Activated naive CD4-positive, alpha-beta T cell (primary cell): ENCODE measurements at regions not wholly inside any gene's neighbourhood (a gene's known extent, or its start where the extent isn't known, plus 50 kb on each side); places are given as distances from the start of the nearest gene placed in this dataset.

Experiments
- DNase-seq, 4 experiments: peaks; one replicate each; lab custom pipeline; 2025; lab: John Stamatoyannopoulos, UW

DNA sequence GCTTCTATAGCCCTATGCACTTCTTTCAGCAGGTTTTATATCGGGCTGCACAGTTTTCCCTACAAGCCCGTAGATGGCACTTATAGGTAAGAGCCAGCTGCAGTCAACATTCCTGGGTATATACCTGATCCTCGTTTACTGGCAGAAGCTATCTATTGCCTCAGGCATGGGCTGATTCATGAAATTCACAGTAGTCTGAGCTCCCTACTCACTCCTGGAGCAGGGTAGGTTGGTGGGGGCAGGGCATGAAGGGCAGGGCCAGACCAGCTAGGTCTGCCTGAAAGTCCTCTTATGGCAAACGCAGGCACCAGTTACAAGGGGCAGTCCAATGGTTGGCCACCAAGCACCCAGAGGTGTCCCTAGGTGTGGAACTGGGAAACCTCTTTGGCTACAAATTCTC, 345.8 kb downstream of the RPS29 start:
- no peak for DNase-seq

DNA sequence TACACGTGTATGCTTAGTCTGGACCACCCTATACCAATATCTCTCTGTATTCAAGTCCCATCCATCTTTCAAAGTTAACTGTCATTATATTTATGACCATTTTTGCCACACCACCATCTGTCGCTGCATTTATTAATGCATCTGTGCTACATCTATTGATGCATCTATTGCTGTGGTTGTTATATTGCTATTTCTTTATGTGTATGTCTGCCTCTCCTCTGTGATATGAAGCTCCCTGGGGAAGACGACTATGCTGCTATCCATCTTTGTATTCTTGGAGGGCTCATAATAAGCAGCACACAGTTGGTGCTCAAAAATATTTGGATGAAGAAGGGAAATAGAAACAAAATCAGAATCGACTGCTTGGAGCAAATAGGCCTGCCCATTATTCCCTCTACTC, 357.6 kb downstream of the RPS29 start:
- DNase-seq, result no peak

DNA sequence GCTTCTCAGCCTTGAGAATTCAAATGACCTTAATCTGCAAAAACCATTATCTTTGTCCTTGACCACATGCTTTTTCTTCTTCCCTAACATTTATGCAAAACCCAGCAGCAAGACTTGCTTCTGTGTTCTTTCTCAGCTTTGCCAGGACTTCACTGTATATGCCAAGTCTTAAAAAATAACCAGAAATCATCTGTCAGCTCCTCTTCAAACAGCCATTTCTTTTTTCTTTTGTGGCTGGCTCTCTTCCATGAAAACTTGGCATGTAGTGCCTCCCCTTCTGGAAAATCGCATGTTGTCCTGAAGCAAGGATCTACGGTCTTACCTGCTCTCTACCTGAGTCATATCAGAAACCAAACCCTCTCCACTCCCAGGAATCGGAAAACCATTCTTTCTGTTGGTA, 364.9 kb downstream of the RPS29 start:
- DNase-seq, result no peak

DNA sequence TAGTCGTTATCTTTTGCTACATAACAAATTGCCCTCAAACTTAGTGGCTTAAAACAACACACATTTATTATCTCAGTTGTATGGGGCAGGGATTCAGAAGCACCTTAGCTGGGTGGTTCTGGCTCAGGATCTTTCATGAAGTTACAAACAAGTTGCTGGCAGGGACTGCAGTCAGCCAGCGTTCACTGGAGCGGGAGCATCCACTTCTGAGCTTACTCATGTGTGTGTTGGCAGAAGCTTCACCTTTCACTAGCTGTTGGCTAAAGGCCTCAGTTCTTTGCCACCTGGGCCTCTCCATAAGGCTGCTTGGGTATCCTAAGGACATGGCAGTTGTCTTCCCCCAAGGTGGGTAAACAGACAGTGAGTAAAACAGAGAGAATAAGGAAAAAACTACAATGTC, 365.7 kb downstream of the RPS29 start:
- DNase-seq, result no peak

DNA sequence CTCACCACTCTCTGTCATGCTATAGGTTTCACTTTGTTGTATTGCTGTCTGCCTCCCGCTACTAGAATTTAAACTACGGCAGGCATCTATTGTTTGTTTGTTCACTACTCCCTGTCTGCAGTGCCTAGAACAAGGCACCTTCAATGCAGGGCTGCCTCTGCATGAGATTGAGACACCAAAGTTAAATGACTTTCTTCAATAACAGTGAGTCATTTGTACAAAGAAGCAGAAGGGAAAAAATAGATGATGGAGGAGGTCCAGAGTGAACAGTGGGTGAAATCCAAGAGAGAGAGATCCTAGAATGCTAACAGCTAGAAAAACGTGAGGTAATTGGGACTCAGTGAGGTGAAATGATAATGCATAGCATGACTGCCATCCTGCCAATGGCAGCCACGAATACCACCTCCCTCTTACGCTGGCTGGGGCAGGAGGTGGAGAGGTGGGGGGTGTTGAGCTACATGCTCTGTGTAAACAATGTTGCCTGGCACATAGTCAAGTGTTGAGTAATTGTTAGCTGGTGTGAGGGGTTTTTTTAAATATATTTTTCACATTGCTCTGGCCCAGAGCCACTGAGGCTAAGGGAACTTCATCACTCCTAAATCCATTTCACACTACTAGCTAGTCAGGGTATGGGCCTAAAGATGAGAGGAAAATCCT, 367.6 kb downstream of the RPS29 start:
- no peak for DNase-seq

DNA sequence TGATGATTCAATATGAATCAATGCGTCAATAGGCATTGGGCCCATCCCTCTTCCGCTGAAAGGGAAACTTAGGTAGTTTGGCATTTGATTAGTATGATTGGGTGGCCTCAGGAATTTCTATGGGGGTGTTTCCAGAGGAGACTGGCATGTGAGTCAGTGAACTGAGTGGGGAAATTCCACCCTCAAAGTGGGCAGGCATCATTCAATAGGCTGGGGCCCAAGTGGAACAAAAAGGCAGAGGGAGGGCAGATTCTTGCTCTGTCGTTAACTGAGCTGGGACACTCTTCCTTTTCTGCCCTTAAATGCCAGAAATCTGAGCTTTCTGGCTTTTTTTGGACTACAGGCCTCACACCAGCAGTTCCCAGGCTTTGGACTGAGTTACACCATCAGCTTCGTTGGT, 373.5 kb downstream of the RPS29 start:
- no peak for DNase-seq

DNA sequence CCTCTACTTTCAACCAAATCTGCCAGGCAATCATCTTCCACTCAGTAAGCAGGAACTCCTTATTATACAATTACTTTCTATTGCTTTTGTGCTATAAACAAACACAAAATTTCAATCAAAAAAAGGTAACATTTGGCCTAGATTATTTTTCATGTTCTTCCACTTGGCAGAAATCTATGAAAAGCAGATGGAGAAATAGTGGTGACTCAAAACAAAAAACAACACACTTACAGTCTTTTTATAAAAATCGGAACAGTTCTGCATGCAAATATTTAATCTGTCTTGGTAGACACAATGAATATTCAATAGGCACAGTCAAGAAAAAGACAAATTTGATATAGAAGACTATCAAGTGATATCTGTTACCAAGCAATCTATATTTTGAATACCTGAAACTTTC, 376.8 kb downstream of the RPS29 start:
- no peak for DNase-seq

DNA sequence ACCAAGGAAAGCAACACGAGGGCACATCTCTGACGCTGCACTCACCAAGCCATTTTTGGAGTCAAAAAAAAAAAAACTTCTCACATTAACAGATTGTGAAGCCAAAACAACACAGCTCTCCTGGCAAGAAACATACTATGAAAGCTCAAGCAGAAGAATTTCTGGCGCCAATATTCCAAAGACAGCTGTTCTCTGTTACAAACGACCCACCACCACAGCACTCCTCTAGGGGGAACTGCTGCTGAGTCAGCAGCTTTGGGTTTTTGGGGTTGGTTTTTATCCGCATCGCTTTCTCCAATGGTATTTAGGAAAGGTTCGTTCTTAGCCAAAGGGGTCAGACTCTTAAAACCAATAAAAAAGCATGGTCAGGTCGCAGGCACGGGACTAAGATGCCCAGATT, 379.4 kb downstream of the RPS29 start:
- DNase-seq, result no peak

DNA sequence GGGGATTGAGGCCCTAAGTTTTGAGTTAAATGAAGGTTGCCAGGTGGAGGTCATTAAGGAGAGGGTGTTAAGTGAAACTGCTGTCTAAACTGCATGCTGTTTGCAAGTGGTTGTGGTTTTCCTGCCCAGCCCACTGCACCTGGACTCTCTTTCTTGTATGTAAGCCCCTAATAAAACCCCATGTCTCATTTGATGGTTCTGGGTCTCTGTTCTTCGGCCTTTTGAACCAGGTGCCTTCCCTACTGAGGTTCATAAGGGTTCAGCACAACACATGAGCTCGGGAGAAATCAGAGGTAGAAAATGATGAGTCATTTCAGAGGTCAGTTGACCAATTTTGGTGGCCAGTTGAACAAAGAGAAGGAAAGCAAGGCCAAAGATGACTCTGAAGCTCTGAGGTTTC, 382.5 kb downstream of the RPS29 start:
- no peak for DNase-seq

DNA sequence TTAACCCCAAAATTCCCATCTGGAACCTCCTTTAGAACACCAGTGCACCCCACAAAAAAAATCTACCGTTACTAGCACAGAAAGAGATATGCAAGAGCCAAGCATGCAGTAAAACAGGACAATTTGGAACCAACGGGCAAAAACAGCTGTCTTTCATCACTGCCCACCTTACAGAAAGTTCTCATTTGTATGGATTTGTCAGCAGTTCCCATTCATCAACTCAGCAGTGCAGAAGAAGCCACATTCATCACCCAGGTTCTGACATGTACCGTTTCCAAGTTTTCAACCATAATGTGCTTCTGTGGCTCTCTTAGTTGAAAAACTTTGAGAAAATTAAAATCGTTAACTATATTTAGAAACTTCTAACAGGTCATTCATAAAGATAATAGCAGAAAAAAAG, 387.0 kb downstream of the RPS29 start:
- DNase-seq, result no peak

DNA sequence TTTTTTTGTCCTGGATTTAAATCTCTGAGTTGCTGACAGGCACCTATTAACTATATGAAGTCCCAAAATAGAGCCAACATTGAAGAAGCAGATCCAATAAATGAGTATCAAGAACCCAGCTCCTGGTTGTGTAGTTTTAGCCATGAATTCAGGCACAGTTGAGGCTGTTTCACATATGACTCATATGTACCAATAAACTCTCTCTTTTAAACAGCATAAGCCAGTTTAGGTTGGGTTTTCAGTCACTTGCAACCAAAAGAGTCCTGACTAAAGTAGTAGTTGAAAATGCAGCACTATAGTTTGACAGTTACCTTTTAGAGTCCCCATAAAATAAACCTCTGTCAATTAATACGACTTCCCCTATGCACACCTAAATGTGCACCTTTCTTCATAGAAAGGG, 389.9 kb downstream of the RPS29 start:
- no peak for DNase-seq

DNA sequence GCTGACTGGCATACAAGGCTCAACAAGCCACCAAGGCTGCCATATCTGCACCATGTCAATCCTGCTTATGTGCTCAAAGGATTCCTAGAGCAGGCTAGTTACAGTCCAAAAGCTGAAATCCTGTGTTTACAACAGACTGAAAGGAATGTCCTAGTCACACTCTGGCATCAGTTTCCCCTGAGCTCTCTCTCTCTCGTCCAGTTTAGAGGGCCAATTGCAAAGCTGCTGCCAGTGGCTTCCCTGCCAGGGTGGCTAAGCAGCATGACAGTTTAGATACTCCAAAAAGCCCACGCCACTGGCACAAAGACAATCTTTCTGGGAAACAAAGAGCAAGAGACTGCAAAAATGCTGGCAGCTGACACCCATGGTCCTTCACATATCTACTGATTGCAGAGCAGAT, 392.1 kb downstream of the RPS29 start:
- no peak for DNase-seq

DNA sequence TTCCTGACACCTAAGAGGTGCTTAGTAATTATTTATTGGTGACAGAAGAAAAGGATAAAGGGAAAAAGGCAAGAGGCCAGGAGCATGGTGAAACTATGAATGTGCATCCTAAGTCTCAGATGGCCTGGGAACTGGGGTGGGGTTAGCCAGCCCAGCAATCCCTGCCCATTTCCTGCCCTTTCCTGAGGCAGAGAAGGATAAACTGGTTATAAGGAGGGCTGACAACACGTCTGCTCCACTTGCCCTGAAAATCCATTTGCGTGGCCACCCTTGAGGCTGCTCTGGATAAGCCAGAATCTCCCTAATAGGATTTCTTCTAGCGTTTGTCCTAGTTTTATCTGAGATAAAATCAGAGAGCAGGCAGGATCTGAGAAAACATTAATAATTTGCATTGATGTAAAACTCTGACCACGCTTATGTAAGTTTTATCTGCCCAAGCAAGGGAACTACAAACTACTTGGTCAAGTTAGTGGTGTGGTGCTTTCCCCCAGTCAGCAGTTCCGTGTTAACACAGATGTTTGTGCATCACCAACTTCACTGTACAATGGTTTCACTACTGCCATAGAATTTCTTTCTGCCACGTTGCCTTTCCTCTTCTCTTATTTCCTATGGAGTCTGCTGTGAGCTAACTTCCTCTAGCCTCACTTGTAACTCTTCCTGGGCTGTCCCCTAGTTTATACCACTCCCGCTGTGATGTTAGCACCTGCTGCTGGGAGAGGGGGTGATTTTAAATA, 392.7 kb downstream of the RPS29 start:
- DNase-seq, result no peak

DNA sequence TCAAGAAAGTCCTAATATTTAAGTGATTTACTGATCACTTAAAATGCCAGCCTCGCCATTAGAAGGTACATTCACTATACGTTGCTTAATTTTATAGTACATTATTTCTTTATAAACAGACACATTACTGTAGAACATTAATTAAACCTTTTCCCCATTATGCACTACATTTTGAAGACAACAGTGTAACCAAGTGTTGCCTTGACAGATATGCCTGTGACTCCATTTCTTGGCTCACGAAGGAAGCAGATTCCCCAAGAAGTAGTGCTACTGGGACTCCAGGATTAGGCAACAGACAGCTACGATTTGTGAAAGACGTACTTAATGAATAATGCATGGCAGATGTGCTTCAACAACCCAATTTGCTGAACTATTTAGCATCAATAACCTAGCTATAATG, 394.8 kb downstream of the RPS29 start:
- no peak for DNase-seq

DNA sequence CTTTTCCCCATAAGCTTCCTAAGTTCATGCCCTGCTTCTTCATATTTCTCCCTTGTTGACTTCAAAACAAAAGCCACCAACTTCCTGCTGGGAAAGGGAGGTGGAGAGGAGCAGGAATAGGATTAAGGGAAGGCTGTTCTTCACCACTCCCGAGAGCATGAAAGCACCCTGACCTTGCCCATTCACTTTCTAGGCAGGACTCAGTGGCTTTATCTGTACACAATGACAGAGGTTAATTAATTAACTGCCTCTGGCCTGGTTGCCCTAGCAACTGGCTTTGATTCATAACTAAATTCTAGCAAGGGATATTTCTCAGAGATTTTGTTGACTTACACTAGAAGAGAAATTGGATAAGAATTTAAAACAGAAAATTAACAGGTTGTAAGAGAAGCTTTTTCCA, 396.8 kb downstream of the RPS29 start:
- DNase-seq, result no peak

DNA sequence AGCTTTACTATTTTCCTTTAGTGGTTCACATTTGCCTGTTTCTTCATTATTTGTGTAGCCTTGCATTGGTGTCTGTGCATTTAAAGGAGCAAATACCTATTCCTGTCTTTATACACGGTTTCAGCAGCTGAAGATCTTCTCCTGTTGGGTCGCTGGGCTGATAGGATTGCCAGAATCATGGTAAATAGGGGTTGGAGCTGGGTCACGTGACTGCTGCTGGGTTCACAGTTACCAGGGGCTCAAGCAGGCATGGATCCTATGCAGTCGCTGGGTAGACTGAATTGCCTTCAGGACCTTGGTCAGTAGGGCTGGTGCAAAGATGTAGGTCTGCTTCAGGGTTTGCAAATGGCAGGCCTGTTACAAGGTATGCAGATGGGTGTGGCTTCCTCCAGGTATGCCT, 398.4 kb downstream of the RPS29 start:
- DNase-seq, result no peak

DNA sequence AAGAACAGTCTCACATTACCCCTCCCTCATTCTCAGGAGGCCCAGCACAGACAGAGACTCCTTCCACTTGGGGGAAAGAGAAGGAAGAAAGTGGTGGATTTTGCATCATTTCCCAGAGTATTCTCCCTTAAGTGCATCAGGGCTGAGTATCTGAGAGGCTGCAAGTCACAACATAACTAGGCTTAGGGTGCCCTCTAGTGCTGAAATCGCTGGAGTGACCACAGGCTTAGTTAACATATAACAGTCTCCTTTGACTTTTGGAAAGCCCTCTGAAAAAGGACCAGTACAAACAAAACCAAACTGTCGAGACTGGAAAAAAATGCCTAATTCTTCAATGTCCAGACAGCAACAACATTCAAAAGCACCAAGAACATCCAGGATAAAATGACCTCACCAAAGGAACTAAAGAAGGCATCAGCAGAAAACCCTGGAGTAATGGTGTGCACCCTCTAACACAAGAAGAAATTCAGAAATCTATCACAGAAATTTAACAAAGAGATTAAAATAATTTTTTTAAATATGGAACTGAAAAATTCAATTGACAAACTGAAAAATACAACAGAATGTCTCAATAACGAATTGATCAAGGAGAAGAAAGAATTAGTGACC, 412.3 kb downstream of the RPS29 start:
- DNase-seq, result no peak

DNA sequence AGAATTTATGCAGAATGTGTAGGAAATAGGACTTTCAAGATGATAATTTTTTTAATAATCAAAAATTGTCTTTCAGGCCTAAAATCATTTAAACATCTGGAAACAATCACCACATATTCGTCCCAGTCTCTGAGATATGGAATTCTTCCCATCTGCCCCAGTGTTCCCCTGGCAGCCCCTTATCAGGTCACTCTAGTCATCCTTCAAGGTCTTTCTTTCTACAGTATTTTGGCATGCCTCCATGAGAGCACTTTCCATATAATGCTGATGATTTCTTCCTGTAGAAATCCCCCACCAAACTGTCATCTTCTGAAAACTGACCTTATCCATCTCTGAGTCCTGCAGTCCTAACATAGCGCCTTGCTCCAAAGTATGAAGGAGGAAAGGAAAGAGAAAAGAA, 422.1 kb downstream of the RPS29 start:
- no peak for DNase-seq

DNA sequence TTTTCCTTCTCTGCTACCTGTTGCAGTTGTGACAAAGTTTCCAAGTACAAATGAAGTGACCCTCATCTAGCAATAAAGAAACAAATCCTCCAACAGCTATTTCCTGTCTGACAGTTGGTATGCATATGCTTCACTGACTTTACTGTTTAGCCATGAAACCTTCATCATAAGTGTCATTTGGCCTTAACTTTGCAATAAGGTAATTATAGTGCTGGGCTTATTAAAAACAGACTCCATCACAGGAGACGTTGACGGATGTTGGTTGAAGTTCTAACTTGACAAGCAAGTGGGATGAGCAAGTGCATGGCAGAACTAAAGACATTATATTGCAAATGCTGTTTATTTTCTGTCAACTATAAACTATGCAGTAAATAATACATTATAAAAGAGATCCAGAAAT, 425.2 kb downstream of the RPS29 start:
- DNase-seq, result no peak

DNA sequence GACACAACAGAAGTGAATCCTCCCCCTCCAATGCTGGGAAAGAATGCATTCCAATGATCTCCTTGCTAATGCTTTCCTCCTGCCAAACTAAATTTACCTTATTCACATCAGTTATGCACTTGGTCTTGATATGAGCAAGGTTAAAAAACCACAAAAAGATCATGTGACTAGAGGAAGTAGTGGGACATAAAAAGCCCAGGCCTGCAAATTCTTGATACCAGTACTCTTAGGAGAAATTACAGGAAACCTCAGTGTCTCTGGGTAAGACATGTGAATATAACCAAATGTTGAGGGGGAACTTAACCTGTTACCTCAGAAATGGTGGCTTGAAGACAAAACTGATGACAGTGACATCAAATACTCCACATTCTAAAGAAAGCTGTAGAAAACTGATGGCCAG, 427.1 kb downstream of the RPS29 start:
- no peak for DNase-seq

DNA sequence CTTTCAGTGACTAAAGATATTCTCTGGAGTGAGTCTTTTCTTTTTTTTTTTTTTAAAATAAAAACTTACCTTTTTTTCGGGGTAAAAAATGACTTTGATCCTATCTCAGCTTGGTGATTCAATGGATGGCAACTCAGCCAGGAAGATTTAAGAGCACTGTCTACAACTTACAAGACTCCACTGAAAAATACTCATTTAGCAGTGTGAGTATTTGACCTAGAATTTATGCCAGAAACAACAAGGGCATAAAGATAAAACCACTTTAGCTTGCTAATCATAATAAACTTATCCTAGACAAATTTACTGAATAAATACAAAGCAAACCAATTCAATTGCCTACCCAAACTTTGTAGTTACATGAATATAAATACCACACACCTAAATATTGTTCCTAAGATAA, 446.6 kb downstream of the RPS29 start:
- no peak for DNase-seq

DNA sequence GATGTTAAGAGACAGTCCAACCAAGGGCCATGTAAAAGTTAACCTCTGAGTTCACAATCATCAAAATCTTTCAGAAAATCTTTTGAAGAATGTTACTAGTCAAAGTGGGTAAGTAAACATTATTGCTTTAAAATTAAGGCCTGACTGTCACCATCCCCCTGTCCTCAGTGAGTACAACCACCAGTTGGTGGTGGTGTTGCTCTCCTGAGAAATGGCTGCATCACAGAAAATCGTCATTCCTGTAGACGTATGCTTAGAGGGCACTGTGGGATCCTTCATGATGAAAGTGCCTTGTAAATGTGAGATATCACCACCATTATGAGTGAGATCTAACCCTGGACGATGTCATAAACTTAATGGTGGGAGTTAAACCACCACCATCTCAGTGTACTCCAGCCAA, 451.2 kb downstream of the RPS29 start:
- DNase-seq, result no peak

DNA sequence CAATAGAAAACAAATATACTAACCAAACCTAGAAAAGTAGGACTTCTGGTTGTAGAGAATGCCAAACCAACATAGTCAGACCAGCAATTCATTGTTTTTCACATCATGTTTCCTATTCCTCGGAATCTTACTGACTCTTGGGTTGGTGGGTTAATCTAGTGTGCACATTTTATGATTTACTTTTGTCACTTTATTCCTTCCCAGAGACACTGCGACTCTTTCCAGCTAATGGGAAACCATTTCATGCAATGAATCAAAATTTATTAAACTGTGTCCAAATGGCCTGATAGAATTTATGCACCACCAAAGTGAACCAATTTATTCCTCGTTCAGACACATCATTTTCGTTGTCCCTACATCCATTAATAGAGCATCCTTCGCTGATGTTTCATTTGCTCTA, 464.9 kb downstream of the RPS29 start:
- DNase-seq, result no peak
